SK-N-SH treated with all-trans-retinoic acid at 6 μM for 48 hours (cell line): ENCODE measurements at regions not wholly inside any gene's neighbourhood (a gene's known extent, or its start where the extent isn't known, plus 50 kb on each side); places are given as distances from the start of the nearest gene placed in this dataset.

Source experiments
- ATAC-seq: fragments of 200-7000 bp; cut with Tn5 transposase; 3 replicates; pipeline ENCODE4 v1.9.1; 2020; ENCODE audit warnings: mild to moderate bottlenecking, moderate library complexity
- ARNTL ChIP-seq: fragments of 450-650 bp; formaldehyde crosslinking; IDR thresholded peaks from 2 replicates; pipeline ENCODE4 v1.5.0; 2020; ENCODE audit warnings: low read depth, mild to moderate bottlenecking, moderate library complexity, borderline replicate concordance
- BACH2 ChIP-seq: fragments of 250-450 bp; sonication (Bioruptor Pico); IDR thresholded peaks from 2 replicates; pipeline ENCODE4 v1.9.0; 2021; ENCODE audit warnings: mild to moderate bottlenecking, borderline replicate concordance
- CSDC2 ChIP-seq: fragments of 250-450 bp; sonication (Bioruptor Pico); IDR thresholded peaks from 2 replicates; pipeline ENCODE4 v1.5.0; 2020; ENCODE audit warnings: mild to moderate bottlenecking, moderate library complexity
- ESRRG ChIP-seq: fragments of 250-450 bp; sonication (Bioruptor Pico); IDR thresholded peaks from 2 replicates; pipeline ENCODE4 v1.6.1; 2021; ENCODE audit warnings: mild to moderate bottlenecking
- GLIS3 ChIP-seq: fragments of 250-450 bp; sonication (Bioruptor Pico); IDR thresholded peaks from 2 replicates; pipeline ENCODE4 v1.5.0; 2020; ENCODE audit warnings: mild to moderate bottlenecking, moderate library complexity
- ISL1 ChIP-seq: fragments of 250-450 bp; sonication (Bioruptor Pico); IDR thresholded peaks from 2 replicates; pipeline ENCODE4 v2.1.2; 2022; ENCODE audit warnings: mild to moderate bottlenecking, moderate library complexity
- OSR1 ChIP-seq: fragments of 250-450 bp; sonication (Bioruptor Pico); IDR thresholded peaks from 2 replicates; pipeline ENCODE4 v1.8.0; 2022; ENCODE audit warnings: moderate library complexity, mild to moderate bottlenecking, inconsistent platforms
- PPARA ChIP-seq: fragments of 250-450 bp; sonication (Bioruptor Pico); IDR thresholded peaks from 2 replicates; pipeline ENCODE4 v1.5.0; 2020; ENCODE audit warnings: mild to moderate bottlenecking, borderline replicate concordance
- SNAI2 ChIP-seq: fragments of 250-450 bp; sonication (Bioruptor Pico); IDR thresholded peaks from 2 replicates; pipeline ENCODE4 v1.5.0; 2020; ENCODE audit warnings: mild to moderate bottlenecking, moderate library complexity
- TCF4 ChIP-seq: fragments of 250-450 bp; sonication (Bioruptor Pico); IDR thresholded peaks from 2 replicates; pipeline ENCODE4 v1.8.0; 2021; ENCODE audit warnings: mild to moderate bottlenecking, moderate library complexity, borderline replicate concordance
- TOX ChIP-seq: fragments of 250-450 bp; sonication (Bioruptor Pico); IDR thresholded peaks from 2 replicates; pipeline ENCODE4 v1.8.0; 2021; ENCODE audit warnings: mild to moderate bottlenecking, moderate library complexity, borderline replicate concordance
- ZC3H10 ChIP-seq: fragments of 250-450 bp; sonication (Bioruptor Pico); IDR thresholded peaks from 2 replicates; pipeline ENCODE4 v1.5.1; 2021; ENCODE audit warnings: mild to moderate bottlenecking, moderate library complexity
- ZFP3 ChIP-seq: fragments of 250-450 bp; sonication (Bioruptor Pico); IDR thresholded peaks from 2 replicates; pipeline ENCODE4 v1.5.0; 2020; ENCODE audit warnings: mild to moderate bottlenecking, moderate library complexity
- ZFP30 ChIP-seq: fragments of 450-650 bp; formaldehyde crosslinking; IDR thresholded peaks from 2 replicates; pipeline ENCODE4 v1.5.0; 2022; ENCODE audit warnings: mild to moderate bottlenecking, moderate library complexity
- ZNF565 ChIP-seq: fragments of 450-650 bp; formaldehyde crosslinking; conservative IDR thresholded peaks from 2 replicates; pipeline ENCODE4 v1.5.0; 2020; ENCODE audit warnings: low read depth, mild to moderate bottlenecking, moderate library complexity
- ZNF70 ChIP-seq: fragments of 450-650 bp; formaldehyde crosslinking; IDR thresholded peaks from 2 replicates; pipeline ENCODE4 v1.5.0; 2020; ENCODE audit warnings: mild to moderate bottlenecking, moderate library complexity
- ZNF8 ChIP-seq: fragments of 450-650 bp; formaldehyde crosslinking; IDR thresholded peaks from 2 replicates; pipeline ENCODE4 v1.5.0; 2020; ENCODE audit warnings: mild to moderate bottlenecking, moderate library complexity
- TF ChIP-seq, protein P1 (sequence below): fragments of 250-450 bp; sonication (Bioruptor Pico); IDR thresholded peaks from 2 replicates; pipeline ENCODE4 v1.5.1; 2021; ENCODE audit warnings: mild to moderate bottlenecking, moderate library complexity
- TF ChIP-seq, protein P2 (sequence below): fragments of 250-450 bp; sonication (Bioruptor Pico); IDR thresholded peaks from 2 replicates; pipeline ENCODE4 v1.8.0; 2021; ENCODE audit warnings: low read depth, mild to moderate bottlenecking, moderate library complexity, borderline replicate concordance
- TF ChIP-seq, protein P3 (sequence below): fragments of 250-450 bp; sonication (Bioruptor Pico); IDR thresholded peaks from 2 replicates; pipeline ENCODE4 v1.5.0; 2020; ENCODE audit warnings: mild to moderate bottlenecking, moderate library complexity
- TF ChIP-seq, protein P4 (sequence below): fragments of 250-450 bp; sonication (Bioruptor Pico); IDR thresholded peaks from 2 replicates; pipeline ENCODE4 v1.5.1; 2020; ENCODE audit warnings: low read depth, mild to moderate bottlenecking, moderate library complexity
- TF ChIP-seq, protein P5 (sequence below): fragments of 250-450 bp; sonication (Bioruptor Pico); IDR thresholded peaks from 2 replicates; pipeline ENCODE4 v1.8.0; 2020; ENCODE audit warnings: mild to moderate bottlenecking, moderate library complexity, borderline replicate concordance

DNA sequence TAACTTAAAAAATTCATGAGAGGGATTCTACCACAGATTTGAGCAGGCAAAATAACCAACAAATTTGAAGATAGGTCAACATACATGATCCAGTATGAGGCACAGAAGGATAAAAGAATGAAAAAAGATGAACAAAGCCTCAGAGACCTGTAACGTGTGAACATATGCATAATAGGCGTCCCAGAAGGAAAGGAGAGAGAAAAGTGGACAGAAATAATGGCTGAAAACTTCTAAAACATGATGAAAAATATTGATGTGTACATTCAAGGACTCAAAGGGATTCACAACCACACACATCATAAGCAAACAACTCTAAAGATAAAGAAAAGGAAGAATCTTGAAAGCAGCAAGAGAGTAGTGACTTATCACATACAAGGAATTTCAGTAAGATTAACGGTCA lies 100.1 kb upstream of the PARD3B start:
- no peak for TF ChIP-seq ISL1 (CRISPR knock-in tag)
- TF ChIP-seq, protein P1, sequence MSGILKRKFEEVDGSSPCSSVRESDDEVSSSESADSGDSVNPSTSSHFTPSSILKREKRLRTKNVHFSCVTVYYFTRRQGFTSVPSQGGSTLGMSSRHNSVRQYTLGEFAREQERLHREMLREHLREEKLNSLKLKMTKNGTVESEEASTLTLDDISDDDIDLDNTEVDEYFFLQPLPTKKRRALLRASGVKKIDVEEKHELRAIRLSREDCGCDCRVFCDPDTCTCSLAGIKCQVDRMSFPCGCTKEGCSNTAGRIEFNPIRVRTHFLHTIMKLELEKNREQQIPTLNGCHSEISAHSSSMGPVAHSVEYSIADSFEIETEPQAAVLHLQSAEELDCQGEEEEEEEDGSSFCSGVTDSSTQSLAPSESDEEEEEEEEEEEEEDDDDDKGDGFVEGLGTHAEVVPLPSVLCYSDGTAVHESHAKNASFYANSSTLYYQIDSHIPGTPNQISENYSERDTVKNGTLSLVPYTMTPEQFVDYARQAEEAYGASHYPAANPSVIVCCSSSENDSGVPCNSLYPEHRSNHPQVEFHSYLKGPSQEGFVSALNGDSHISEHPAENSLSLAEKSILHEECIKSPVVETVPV (CRISPR knock-in tag) = no peak
- TF ChIP-seq ZFP30 (CRISPR knock-in tag) = no peak
- no peak for TF ChIP-seq GLIS3 (CRISPR knock-in tag)
- TF ChIP-seq SNAI2 (CRISPR knock-in tag) = no peak
- no peak for TF ChIP-seq BACH2 (CRISPR knock-in tag)
- no peak for TF ChIP-seq ESRRG (CRISPR knock-in tag)
- no peak for TF ChIP-seq ARNTL (CRISPR knock-in tag)
- TF ChIP-seq, protein P2, sequence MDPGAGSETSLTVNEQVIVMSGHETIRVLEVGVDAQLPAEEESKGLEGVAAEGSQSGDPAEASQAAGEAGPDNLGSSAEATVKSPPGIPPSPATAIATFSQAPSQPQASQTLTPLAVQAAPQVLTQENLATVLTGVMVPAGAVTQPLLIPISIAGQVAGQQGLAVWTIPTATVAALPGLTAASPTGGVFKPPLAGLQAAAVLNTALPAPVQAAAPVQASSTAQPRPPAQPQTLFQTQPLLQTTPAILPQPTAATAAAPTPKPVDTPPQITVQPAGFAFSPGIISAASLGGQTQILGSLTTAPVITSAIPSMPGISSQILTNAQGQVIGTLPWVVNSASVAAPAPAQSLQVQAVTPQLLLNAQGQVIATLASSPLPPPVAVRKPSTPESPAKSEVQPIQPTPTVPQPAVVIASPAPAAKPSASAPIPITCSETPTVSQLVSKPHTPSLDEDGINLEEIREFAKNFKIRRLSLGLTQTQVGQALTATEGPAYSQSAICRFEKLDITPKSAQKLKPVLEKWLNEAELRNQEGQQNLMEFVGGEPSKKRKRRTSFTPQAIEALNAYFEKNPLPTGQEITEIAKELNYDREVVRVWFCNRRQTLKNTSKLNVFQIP = no peak
- no peak for TF ChIP-seq TCF4 (CRISPR knock-in tag)
- no peak for TF ChIP-seq CSDC2 (CRISPR knock-in tag)
- TF ChIP-seq, protein P3, sequence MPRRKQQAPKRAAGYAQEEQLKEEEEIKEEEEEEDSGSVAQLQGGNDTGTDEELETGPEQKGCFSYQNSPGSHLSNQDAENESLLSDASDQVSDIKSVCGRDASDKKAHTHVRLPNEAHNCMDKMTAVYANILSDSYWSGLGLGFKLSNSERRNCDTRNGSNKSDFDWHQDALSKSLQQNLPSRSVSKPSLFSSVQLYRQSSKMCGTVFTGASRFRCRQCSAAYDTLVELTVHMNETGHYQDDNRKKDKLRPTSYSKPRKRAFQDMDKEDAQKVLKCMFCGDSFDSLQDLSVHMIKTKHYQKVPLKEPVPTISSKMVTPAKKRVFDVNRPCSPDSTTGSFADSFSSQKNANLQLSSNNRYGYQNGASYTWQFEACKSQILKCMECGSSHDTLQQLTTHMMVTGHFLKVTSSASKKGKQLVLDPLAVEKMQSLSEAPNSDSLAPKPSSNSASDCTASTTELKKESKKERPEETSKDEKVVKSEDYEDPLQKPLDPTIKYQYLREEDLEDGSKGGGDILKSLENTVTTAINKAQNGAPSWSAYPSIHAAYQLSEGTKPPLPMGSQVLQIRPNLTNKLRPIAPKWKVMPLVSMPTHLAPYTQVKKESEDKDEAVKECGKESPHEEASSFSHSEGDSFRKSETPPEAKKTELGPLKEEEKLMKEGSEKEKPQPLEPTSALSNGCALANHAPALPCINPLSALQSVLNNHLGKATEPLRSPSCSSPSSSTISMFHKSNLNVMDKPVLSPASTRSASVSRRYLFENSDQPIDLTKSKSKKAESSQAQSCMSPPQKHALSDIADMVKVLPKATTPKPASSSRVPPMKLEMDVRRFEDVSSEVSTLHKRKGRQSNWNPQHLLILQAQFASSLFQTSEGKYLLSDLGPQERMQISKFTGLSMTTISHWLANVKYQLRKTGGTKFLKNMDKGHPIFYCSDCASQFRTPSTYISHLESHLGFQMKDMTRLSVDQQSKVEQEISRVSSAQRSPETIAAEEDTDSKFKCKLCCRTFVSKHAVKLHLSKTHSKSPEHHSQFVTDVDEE (CRISPR knock-in tag) = no peak
- TF ChIP-seq PPARA (CRISPR knock-in tag) = no peak
- TF ChIP-seq ZNF565 (CRISPR knock-in tag) = no peak
- TF ChIP-seq OSR1 (CRISPR knock-in tag) = no peak
- no peak for ATAC-seq

GRCh38 chr2:204447722-204448121 lies 97.6 kb upstream of the PARD3B start:
- TF ChIP-seq ESRRG (CRISPR knock-in tag) (no peak), ARNTL (CRISPR knock-in tag) (no peak), ZNF8 (CRISPR knock-in tag) (no peak), BACH2 (CRISPR knock-in tag) (no peak), OSR1 (CRISPR knock-in tag) (no peak), SNAI2 (CRISPR knock-in tag) (no peak), TCF4 (CRISPR knock-in tag) (no peak), ZFP3 (CRISPR knock-in tag) (no peak), TOX (CRISPR knock-in tag) (no peak), CSDC2 (CRISPR knock-in tag) (no peak), ZNF70 (CRISPR knock-in tag) (no peak), ZNF565 (CRISPR knock-in tag) (no peak), ZC3H10 (CRISPR knock-in tag) (no peak), ISL1 (CRISPR knock-in tag) (no peak)
- TF ChIP-seq, protein P4, sequence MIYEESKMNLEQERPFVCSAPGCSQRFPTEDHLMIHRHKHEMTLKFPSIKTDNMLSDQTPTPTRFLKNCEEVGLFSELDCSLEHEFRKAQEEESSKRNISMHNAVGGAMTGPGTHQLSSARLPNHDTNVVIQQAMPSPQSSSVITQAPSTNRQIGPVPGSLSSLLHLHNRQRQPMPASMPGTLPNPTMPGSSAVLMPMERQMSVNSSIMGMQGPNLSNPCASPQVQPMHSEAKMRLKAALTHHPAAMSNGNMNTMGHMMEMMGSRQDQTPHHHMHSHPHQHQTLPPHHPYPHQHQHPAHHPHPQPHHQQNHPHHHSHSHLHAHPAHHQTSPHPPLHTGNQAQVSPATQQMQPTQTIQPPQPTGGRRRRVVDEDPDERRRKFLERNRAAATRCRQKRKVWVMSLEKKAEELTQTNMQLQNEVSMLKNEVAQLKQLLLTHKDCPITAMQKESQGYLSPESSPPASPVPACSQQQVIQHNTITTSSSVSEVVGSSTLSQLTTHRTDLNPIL (CRISPR knock-in tag) = no peak
- TF ChIP-seq, protein P3 (CRISPR knock-in tag) = no peak
- TF ChIP-seq, protein P1 (CRISPR knock-in tag) = no peak
- TF ChIP-seq, protein P5, sequence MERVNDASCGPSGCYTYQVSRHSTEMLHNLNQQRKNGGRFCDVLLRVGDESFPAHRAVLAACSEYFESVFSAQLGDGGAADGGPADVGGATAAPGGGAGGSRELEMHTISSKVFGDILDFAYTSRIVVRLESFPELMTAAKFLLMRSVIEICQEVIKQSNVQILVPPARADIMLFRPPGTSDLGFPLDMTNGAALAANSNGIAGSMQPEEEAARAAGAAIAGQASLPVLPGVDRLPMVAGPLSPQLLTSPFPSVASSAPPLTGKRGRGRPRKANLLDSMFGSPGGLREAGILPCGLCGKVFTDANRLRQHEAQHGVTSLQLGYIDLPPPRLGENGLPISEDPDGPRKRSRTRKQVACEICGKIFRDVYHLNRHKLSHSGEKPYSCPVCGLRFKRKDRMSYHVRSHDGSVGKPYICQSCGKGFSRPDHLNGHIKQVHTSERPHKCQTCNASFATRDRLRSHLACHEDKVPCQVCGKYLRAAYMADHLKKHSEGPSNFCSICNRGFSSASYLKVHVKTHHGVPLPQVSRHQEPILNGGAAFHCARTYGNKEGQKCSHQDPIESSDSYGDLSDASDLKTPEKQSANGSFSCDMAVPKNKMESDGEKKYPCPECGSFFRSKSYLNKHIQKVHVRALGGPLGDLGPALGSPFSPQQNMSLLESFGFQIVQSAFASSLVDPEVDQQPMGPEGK = no peak

More at GRCh38 chr2:204447722-204448121, 97.6 kb upstream of the PARD3B start:
- ATAC-seq = no peak
